ENCODE measurements at regions not wholly inside any gene's neighbourhood (a gene's known extent, or its start where the extent isn't known, plus 50 kb on each side); places are given as distances from the start of the nearest gene placed in this dataset.

DNA sequence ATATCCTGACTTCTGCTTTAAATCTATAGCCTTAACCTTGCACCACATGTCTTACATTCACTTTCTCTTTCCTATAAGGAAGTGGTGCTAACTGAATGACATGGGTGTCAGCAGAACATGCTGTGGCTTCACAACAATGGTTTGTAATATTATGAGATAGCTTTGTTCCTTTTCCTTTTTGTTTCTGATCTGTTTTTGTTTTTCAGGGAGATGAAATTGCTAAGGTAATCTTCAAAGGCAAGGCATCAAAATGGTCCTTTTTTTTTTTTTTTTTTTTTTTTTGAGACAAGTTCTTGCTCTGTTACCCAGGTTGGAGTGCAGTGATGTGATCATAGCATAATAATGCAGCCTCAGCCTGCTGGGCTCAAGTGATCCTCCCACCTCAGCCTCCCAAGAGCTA lies 53.6 kb upstream of the RANBP6 start:
- DNase-seq = no peak
- intact Hi-C loops (cut with DNase I) = no loop called here
- H3K9me3 ChIP-seq = peaks cover 0 to 8% (median 0%) of the 10 kb centered on the region in 12 donors
- no peak overlapping the region for H3K4me3 ChIP-seq
- no peaks in the 10 kb centered on the region for H3K36me3 ChIP-seq
- peaks cover 0 to 1% (median 0%) of the 10 kb centered on the region in 9 donors for H3K27me3 ChIP-seq
- peaks cover 0 to 13% (median 0%) of the 10 kb centered on the region in 12 donors for H3K4me1 ChIP-seq
- peak in 2 of 4 donors; percentile 48 to 59 for ATAC-seq
- TF ChIP-seq POLR2A (IDR thresholded peaks at IDR 0.05) = no peak
- no peak for TF ChIP-seq CTCF (IDR thresholded peaks at IDR 0.05)
- peak overlapping the region in 1 of 12 donors; percentile 64 for H3K27ac ChIP-seq

- peaks cover 0 to 16% (median 0%) of the 10 kb centered on the region in 9 donors for H3K27me3 ChIP-seq
- 92 to 95% (median 93%) methylated on average over 2 of the region's 2 CpGs for WGBS, 4 donors
- no peak for DNase-seq
- H3K9me3 ChIP-seq = peaks cover 0 to 8% (median 0%) of the 10 kb centered on the region in 12 donors
- H3K36me3 ChIP-seq = no peaks in the 10 kb centered on the region
- intact Hi-C loops (cut with DNase I) = no loop called here
- H3K4me1 ChIP-seq = peaks cover 0 to 13% (median 0%) of the 10 kb centered on the region in 12 donors
- TF ChIP-seq POLR2A (IDR thresholded peaks at IDR 0.05) (no peak), CTCF (IDR thresholded peaks at IDR 0.05) (no peak)
- H3K27ac ChIP-seq = no peak overlapping the region
- H3K4me3 ChIP-seq = no peak overlapping the region
- no peak for ATAC-seq
Observed at GRCh38 chr9:6067426-6067825, 52.0 kb upstream of the RANBP6 start.

All from heart left ventricle (tissue), 16 donors.